GM12891 (cell line): ENCODE measurements at regions not wholly inside any gene's neighbourhood (a gene's known extent, or its start where the extent isn't known, plus 50 kb on each side); places are given as distances from the start of the nearest gene placed in this dataset.

ENCODE experiments used
- DNase-seq: peaks from one replicate; pipeline ENCODE4 v3.0.0; 2011; ENCODE audit warnings: low spot score; ENCODE audit not compliant: insufficient read length
- FAIRE-seq: peaks from 2 replicates; lab custom pipeline; 2011; peaks lifted over from hg19 to GRCh38; lab: Jason Lieb, UNC
- PAX5 ChIP-seq: IDR thresholded peaks from 2 replicates; pipeline ENCODE4 v1.6.1; 2011; ENCODE audit warnings: low read length, moderate library complexity, mild to moderate bottlenecking; ENCODE audit not compliant: insufficient read depth, severe bottlenecking
- POLR2A ChIP-seq: IDR thresholded peaks from 2 replicates; pipeline ENCODE4 v1.6.1; 2011; ENCODE audit warnings: low read depth, low read length, control low read depth
- POLR2AphosphoS5 ChIP-seq: IDR thresholded peaks from 2 replicates; pipeline ENCODE4 v1.6.1; 2011; ENCODE audit warnings: low read depth, low read length, control low read depth
- POU2F2 ChIP-seq: IDR thresholded peaks from 2 replicates; pipeline ENCODE4 v1.6.1; 2011; ENCODE audit warnings: low read depth, mild to moderate bottlenecking, control low read depth, low read length, moderate library complexity
- SPI1 ChIP-seq: IDR thresholded peaks from 2 replicates; pipeline ENCODE4 v1.6.1; 2011; ENCODE audit warnings: low read depth, low read length, control low read depth
- TAF1 ChIP-seq: IDR thresholded peaks from 2 replicates; pipeline ENCODE4 v1.6.1; 2011; ENCODE audit warnings: low read depth, low read length, control low read depth

DNA sequence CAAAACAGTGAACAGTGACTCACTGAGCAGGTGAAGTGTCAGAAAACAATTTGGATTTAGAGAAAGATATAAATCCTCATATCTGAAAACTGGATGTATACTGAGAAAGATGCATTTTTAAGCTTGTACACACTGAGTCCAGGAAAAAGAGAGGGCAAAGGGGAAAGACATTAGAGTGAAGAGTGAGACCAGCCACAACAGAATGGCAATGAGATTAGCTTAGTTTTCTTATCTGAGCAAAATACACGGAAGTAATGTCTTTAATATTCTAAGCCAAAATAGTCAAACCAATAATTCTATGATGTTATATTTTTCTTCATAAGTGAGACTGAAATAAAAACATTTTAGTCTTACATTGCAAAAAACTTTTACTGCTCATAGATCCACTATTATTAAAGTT is 236.0 kb downstream of the SLITRK5 start:
- no peak for FAIRE-seq
- no peak for DNase-seq
- TF ChIP-seq POLR2A (no peak), TAF1 (no peak), SPI1 (no peak), POU2F2 (no peak), PAX5 (no peak), POLR2AphosphoS5 (no peak)

DNA sequence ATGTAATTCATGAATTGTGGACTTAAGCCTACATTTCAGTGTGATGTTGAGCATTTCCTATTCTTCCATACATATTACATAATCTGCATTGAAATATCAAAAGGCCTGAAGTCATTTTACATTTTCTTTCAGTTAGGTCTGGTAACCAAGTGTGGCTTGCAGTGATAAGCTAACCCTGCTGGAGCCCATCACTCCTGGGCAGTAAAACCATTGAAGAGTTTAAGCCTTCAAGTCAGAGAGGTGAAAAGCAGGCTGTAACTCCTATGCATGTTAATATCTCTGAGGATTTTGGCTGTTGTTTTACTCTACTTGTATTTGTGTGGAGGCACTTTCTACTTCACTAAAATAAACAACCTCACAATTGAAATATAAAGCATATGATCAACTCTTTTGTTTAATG is 248.8 kb downstream of the SLITRK5 start:
- TF ChIP-seq TAF1 (no peak), PAX5 (no peak)
- FAIRE-seq (no peak), DNase-seq (no peak)

DNA sequence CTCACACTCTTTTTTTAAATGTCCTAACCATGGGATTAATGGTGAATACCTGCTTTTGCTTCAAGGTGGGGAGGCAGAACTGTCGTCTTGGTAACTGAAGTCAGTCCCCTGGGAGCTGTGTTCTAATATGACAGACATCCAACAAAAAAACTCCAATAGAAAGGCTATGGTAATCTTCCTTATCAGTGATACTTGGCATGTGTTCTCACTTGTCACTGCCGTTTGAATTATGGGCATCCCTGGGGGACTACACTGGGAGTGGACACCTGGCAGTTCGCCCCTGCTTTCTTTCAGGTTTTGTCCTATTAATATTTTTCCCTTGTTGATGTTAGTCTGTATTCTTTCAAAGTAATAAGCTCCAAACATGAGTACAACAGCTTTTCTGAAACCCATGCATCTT is 252.6 kb downstream of the SLITRK5 start:
- no peak for DNase-seq
- FAIRE-seq, result no peak
- TF ChIP-seq TAF1 (no peak), POLR2A (no peak), POLR2AphosphoS5 (no peak), POU2F2 (no peak), PAX5 (no peak), SPI1 (no peak)

DNA sequence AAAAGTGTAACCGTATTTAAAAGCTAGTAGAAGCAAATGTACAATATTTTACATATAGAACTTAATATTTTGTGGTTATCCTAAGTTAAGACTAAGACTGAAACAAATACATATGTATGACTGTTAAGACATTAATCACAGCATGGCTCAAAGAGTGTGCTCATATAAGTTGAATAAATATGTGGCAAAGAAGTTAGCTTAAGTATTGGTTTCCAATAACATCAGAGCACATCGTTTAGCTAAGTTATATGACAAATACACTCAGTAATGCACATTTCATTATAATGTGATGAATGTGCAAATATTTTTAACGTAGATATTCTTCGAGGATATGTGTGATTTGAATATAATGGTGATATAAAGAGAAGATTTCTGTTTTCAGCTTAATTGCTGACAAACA is 253.8 kb downstream of the SLITRK5 start:
- no peak for DNase-seq
- no peak for FAIRE-seq
- no peak for TF ChIP-seq TAF1
- no peak for TF ChIP-seq POLR2A
- TF ChIP-seq SPI1, result no peak
- no peak for TF ChIP-seq POLR2AphosphoS5
- TF ChIP-seq POU2F2, result no peak
- TF ChIP-seq PAX5, result no peak

DNA sequence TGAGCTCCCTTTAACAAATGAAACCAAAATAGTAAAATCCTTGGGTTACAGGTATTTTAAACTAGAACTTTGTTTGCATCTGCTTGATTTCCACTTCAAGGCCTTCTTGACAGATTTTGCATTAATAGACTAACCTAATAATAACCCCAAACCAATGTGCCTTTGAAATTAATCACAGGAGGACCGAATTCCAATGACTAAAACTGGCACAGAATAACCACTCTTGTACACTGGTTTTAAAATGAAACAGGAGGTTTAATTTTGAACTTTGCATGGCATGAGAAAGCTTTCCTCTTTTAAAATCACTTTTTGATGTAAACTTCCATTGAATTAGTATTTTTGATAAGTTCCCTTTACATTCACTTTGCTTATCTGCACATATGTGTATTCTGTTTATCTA is 269.6 kb downstream of the SLITRK5 start:
- no peak for TF ChIP-seq POU2F2
- no peak for TF ChIP-seq POLR2A
- TF ChIP-seq SPI1, result no peak
- no peak for TF ChIP-seq POLR2AphosphoS5
- no peak for TF ChIP-seq TAF1
- no peak for TF ChIP-seq PAX5
- DNase-seq (no peak), FAIRE-seq (no peak)

DNA sequence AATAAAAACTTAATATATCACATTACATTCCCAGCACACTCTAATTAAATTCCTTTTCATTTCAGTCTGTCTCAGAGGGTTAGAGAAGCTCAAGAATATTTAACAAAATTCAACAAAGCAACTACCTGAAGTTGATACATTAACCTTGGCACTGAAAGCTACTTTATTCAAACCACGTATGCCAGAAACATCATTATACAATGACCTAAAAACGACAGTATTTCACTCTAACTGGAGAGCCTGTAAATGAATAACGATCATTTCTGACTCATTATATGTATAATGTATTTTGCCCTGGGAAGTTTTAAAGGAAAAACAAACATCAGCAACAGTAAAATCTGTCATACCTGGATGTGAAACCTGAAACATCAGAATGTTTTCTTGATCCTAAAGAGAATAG is 270.1 kb downstream of the SLITRK5 start:
- no peak for TF ChIP-seq PAX5
- DNase-seq (no peak), FAIRE-seq (no peak)

DNA sequence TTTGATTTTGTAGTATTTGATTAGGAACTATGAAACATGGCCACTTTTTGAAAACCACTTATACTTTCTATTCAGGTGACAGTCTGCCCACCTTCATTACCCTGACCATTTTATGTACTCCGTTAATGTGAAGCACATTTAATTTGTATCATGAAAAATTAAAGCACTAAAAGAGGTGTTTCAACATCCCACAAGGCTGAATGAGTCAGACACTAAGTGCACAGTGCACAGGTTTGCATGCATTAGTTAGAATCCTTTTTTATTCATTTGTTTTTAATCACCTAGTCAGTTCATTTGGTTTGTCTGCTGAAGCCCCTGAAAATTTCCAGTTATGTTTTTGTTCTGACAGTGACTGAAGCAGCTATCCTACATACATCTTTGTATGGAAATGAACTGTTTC is 271.0 kb downstream of the SLITRK5 start:
- DNase-seq, result no peak
- no peak for FAIRE-seq
- TF ChIP-seq POLR2A (no peak), POU2F2 (no peak), POLR2AphosphoS5 (no peak), TAF1 (no peak), PAX5 (no peak), SPI1 (no peak)

DNA sequence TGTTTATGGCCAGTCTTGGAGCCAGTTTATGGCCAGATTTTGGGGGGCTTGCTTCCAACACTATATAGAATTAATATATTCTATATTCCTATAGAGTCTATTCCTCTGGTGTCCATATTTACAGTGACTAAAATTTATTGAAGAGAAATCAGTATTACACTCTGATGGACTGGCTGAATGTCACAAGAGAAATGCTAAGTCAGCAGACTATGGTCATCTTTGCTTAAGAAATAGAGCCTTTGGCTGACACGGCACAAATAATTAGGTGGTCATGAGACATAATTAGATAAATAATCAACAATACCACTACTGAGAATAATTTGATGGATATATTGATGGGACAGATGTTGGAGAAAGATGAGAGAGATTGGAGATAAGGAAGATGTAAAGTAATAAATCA is 272.9 kb downstream of the SLITRK5 start:
- FAIRE-seq (no peak), DNase-seq (no peak)
- no peak for TF ChIP-seq POLR2A
- TF ChIP-seq TAF1, result no peak
- no peak for TF ChIP-seq PAX5
- no peak for TF ChIP-seq POU2F2
- no peak for TF ChIP-seq POLR2AphosphoS5
- TF ChIP-seq SPI1, result no peak

DNA sequence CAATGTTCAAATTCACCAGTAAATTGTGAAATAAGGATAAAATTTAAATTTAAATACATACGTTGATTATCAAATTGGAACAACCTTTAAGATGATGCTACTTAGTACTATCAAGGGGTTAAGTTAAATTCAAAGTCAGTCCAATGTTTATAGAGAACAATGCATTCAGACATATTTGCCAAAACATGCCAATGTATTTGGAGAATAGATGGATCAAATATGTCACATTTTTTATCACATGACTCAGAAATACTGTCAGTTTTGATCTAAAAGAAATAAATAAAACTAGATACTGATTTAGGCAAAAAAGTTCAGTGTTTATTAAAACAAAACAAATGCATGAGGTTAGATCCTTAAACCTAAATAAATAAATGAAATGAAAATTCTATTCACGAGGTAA is 281.2 kb downstream of the SLITRK5 start:
- FAIRE-seq (no peak), DNase-seq (no peak)
- TF ChIP-seq POLR2AphosphoS5 (no peak), POU2F2 (no peak), POLR2A (no peak), TAF1 (no peak), PAX5 (no peak), SPI1 (no peak)

DNA sequence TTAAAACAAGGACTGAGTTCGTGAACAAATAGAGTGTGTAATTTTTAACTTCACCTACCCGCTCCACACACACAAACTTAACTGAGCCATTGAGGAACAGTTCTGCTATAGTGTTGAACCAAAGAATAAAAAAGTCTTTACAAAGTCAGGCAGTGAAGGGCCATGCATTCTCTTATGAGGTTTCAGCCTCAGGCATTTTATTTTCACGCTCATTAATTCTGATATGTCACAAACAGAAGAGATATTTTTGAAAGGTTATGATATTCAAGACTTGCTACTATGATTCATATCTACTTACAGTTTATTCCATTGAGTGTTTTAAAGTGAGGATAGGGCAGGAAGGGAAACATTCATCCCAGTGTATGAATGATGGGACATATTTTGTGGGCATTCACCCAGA is 282.2 kb downstream of the SLITRK5 start:
- TF ChIP-seq POLR2AphosphoS5, result no peak
- no peak for TF ChIP-seq POLR2A
- TF ChIP-seq TAF1, result no peak
- no peak for TF ChIP-seq SPI1
- no peak for TF ChIP-seq PAX5
- no peak for TF ChIP-seq POU2F2
- no peak for DNase-seq
- FAIRE-seq, result no peak

DNA sequence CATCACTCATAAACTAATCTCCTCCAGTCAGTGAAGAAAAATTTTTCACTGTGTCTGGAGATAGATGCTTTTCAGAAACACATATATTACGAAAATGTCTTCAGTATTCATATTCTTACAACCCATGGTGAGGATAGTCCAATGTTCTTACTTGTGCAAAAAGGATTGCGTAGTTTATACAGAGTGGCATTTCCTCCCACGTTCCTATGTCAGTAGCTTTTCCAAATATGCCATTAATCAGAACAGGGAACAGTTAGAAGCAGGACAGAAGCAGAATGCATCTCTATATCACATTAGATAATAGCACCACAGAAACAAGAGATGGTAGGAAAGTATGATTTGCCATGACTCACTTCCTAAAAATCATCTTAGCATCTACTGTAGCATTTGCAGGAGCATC is 282.9 kb downstream of the SLITRK5 start:
- no peak for TF ChIP-seq POLR2A
- TF ChIP-seq POU2F2, result no peak
- no peak for TF ChIP-seq SPI1
- TF ChIP-seq POLR2AphosphoS5, result no peak
- TF ChIP-seq TAF1, result no peak
- no peak for TF ChIP-seq PAX5
- FAIRE-seq (no peak), DNase-seq (no peak)
